AG04449 (cell line): ENCODE measurements at regions not wholly inside any gene's neighbourhood (a gene's known extent, or its start where the extent isn't known, plus 50 kb on each side); places are given as distances from the start of the nearest gene placed in this dataset.

Experiments
- CTCF ChIA-PET: fragments of 350-600 bp; formaldehyde crosslinking; extraction: SDS; loops from one replicate; lab custom pipeline; 2021; ENCODE audit warnings: antibody characterized with exemption; lab: Yijun Ruan, JAX
- POLR2A ChIA-PET: fragments of 400-600, 350-600 bp; formaldehyde crosslinking; extraction: SDS; loops from one replicate; lab custom pipeline; 2020; ENCODE audit warnings: antibody characterized with exemption, inconsistent platforms; lab: Yijun Ruan, JAX
- DNase-seq: peaks from one replicate; pipeline ENCODE4 v3.0.0-alpha.2; 2010; ENCODE audit warnings: low read depth, low spot score
- H3K4me3 ChIP-seq: 2 replicates; pipeline ENCODE4 v1.5.1; 2011; ENCODE audit warnings: low read depth, mild to moderate bottlenecking, control low read depth, low read length
- TF ChIP-seq, protein P1 (sequence below): IDR thresholded peaks from one replicate; pipeline ENCODE4 v1.5.1; 2011; ENCODE audit warnings: mild to moderate bottlenecking, moderate library complexity, low read length, control low read depth, inconsistent platforms; ENCODE audit not compliant: insufficient read depth; ENCODE audit errors: missing control alignments

DNA sequence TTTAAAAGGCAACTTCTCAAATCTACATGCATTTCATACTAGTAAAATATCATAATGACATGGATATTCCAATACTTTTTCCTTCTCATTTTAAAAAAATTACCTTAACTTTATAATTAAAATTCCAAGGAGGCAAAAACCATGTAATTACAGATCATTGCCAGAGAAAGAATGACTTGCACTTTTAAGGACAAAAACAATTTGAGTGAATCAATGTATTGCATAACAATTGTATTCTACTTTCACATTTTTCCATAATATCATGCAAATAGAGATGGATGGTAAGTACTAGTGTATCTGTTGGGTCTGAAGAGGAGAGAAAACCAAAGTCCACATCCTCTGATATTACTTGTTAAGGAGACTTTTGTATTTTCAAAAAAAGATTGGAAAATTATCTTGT is 89.5 kb upstream of the NCK2 start:
- TF ChIP-seq, protein P1, sequence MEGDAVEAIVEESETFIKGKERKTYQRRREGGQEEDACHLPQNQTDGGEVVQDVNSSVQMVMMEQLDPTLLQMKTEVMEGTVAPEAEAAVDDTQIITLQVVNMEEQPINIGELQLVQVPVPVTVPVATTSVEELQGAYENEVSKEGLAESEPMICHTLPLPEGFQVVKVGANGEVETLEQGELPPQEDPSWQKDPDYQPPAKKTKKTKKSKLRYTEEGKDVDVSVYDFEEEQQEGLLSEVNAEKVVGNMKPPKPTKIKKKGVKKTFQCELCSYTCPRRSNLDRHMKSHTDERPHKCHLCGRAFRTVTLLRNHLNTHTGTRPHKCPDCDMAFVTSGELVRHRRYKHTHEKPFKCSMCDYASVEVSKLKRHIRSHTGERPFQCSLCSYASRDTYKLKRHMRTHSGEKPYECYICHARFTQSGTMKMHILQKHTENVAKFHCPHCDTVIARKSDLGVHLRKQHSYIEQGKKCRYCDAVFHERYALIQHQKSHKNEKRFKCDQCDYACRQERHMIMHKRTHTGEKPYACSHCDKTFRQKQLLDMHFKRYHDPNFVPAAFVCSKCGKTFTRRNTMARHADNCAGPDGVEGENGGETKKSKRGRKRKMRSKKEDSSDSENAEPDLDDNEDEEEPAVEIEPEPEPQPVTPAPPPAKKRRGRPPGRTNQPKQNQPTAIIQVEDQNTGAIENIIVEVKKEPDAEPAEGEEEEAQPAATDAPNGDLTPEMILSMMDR, result no peak
- no peak overlapping the region for H3K4me3 ChIP-seq
- ChIA-PET POLR2A (no interaction called here), CTCF (no interaction called here)
- no peak for DNase-seq

DNA sequence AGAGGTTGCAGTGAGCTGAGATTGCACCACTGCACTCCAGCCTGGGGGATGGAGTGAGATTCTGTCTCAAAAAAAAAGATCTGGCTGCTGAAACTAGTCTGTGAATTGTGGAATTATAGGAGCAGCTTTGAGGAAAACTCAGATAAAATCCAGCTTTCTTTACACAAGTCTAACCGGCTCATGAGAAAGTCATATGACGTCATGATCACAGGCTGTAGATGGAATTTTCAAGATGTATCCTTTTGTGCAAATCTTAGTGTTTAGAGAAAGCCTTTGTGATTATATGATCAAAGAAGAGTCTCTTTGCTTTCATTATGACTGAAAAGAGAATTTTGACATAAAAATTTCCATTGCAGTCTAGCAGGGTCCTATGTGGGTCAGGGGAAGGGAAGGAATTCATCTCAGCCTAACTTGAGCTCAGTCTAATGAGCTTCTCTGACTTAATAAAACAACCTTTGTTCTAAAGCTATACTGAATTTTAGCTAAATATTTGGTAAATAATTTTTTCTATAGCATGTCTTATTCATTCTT is 90.2 kb upstream of the NCK2 start:
- ChIA-PET CTCF (no interaction called here), POLR2A (no interaction called here)
- TF ChIP-seq, protein P1, result no peak
- DNase-seq, result no peak
- H3K4me3 ChIP-seq, result no peak overlapping the region

DNA sequence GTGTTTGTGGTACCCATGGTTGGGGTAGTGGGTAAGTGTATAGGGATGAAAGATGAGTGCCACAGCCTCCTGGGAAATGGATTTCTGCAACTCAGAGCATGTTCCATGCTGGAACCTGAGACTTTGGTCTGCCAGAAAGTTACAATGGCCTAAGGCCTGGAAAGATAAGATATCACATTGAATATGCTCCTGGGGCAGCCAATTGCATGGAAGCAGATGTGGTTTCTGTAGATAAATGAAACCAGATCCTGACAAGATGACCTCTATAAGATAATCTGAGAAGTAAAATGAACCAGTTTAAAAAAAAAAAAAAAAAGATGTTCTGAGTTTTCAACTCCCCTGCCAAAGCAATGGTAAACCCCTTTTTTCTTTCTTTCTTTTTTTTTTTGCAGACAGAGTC is 91.4 kb upstream of the NCK2 start:
- POLR2A ChIA-PET, result no interaction called here
- CTCF ChIA-PET, result no interaction called here
- no peak overlapping the region for H3K4me3 ChIP-seq
- DNase-seq, result no peak
- TF ChIP-seq, protein P1, result no peak

DNA sequence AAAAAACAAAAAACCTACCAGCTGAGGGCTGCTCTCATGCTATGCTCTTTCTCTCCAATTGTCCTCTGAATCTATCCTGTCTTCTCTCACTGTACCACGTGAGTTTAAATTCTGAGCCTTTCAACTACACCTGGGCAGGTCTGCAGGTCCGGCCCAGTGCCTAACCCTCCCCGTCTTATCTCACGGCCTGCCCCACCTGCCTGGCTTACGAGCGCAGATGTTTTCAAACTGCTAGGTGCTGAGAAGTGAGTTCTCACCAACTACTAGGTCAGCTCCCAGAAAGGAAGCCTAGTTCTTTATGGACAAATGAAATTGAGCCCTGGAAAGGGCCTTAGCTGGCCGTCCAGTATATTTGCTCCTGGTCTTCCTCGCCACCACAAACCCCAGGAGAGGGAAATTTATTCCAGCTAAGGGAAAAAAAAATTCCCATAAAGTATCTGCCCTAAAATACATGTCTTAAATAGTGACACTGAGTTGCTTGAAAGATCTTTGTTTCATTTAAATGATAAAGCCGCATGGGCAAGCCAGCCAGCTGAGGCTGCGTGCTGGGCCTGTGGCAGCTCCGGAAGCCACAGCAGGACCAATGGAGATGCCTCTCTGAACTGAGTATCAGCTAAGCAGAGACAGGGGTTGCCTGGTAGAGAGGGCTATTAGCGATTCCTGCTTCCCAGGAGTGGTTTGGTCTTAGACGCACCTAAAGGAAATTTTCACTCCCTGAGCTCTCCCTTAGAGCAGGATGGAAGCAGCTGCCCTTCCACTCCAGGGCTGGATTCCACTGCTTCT is 92.5 kb upstream of the NCK2 start:
- no peak overlapping the region for H3K4me3 ChIP-seq
- POLR2A ChIA-PET, result no interaction called here
- no peak for DNase-seq
- TF ChIP-seq, protein P1, result no peak
- CTCF ChIA-PET, result no interaction called here

DNA sequence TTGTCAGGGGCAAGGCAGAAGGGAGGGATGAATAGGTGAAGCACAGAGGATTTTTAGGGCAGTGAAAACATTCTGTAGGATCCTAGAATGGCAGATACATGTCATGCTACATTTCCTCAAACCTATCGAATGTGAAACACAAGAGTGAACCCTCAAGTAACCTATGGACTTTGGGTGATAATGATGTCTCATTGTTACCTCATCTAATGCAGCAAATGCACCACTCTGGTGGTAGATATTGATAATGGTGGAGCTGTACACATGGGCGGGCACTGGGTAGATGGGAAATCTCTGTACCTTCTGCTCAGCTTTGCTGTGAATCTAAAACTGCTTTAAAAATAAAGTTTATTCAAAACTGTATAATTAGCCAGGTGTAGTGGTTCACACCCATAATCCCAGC is 95.2 kb upstream of the NCK2 start:
- ChIA-PET CTCF (no interaction called here), POLR2A (no interaction called here)
- no peak for DNase-seq
- no peak overlapping the region for H3K4me3 ChIP-seq
- TF ChIP-seq, protein P1, result no peak

DNA sequence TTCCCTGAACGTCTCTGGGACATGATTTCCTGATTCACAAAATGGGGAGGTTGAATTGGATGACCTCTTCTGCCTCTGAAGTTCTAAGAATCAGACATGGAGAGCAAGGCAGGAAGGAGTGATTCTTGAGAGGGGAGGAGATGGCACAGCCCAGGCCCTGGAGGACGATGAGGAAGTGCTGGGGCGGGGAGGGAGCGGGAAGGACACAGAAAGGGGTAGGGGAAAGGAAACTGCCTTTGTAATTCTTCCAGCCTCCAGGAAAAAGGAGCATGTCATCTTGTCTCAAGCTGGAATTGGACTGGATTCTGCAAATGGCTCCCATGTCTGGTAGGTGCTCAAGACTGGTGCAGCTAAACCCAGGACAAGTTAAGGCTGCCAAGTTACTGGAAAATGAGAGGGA is 97.0 kb upstream of the NCK2 start:
- TF ChIP-seq, protein P1, result no peak
- DNase-seq, result no peak
- CTCF ChIA-PET, result no interaction called here
- POLR2A ChIA-PET, result no interaction called here
- H3K4me3 ChIP-seq, result no peak overlapping the region
